Activated CD8-positive, alpha-beta memory T cell treated with anti-CD3 and anti-CD28 coated beads, Interleukin-2, amount 10 ng/mL, durations not matched to agents 7 days and 5 days (primary cell): ENCODE measurements at regions not wholly inside any gene's neighbourhood (a gene's known extent, or its start where the extent isn't known, plus 50 kb on each side); places are given as distances from the start of the nearest gene placed in this dataset.
"Not testable (repeated sequence)": the region's sequence is repeated elsewhere in the genome, so short reads cannot be mapped to it uniquely, and the experiment has no call there.

ENCODE experiments used
- ATAC-seq: fragments of 150-1000 bp; cut with Tn5 transposase; one replicate; pipeline ENCODE4 v1.10.0; 2021; ENCODE audit warnings: moderate library complexity
- CTCF ChIA-PET: fragments of 350-600 bp; sonication (Branson Sonifier 250); formaldehyde crosslinking; loops from one replicate; lab custom pipeline; 2021; ENCODE audit warnings: antibody characterized with exemption; lab: Charles Lee
- DNase-seq: peaks from one replicate; pipeline ENCODE4 v3.0.0-alpha.2; 2020
- H3K27ac Mint-ChIP-seq: one replicate; pipeline ENCODE4 v1.8.0; 2021; ENCODE audit warnings: mild to moderate bottlenecking, mixed read lengths
- H3K27me3 Mint-ChIP-seq: one replicate; pipeline ENCODE4 v1.8.0; 2021; ENCODE audit warnings: mixed read lengths
- H3K36me3 Mint-ChIP-seq: one replicate; pipeline ENCODE4 v1.8.0; 2021; ENCODE audit warnings: mild to moderate bottlenecking, mixed read lengths
- H3K4me1 Mint-ChIP-seq: one replicate; pipeline ENCODE4 v1.8.0; 2021; ENCODE audit warnings: mixed read lengths
- H3K4me3 Mint-ChIP-seq: one replicate; pipeline ENCODE4 v1.8.0; 2021; ENCODE audit warnings: mild to moderate bottlenecking, moderate library complexity, mixed read lengths
- H3K9me3 Mint-ChIP-seq: one replicate; pipeline ENCODE4 v1.8.0; 2022; ENCODE audit warnings: low read depth, mixed read lengths

GRCh38 chr12:25395227-25395626, 144.5 kb upstream of the KRAS start:
- Mint-ChIP-seq H3K4me1 (no peaks in the 10 kb centered on the region), H3K27ac (no peak overlapping the region), H3K27me3 (peaks cover 21% of the 10 kb centered on the region), H3K36me3 (peaks cover 2% of the 10 kb centered on the region), H3K9me3 (no peaks in the 10 kb centered on the region), H3K4me3 (no peak overlapping the region)
- ATAC-seq (no peak), DNase-seq (no peak)
- CTCF ChIA-PET = no interaction called here

GRCh38 chr12:25394775-25395174, 144.0 kb upstream of the KRAS start:
- DNase-seq, H3K36me3 Mint-ChIP-seq, H3K4me3 Mint-ChIP-seq, H3K4me1 Mint-ChIP-seq, CTCF ChIA-PET, H3K27ac Mint-ChIP-seq, H3K9me3 Mint-ChIP-seq, ATAC-seq: not testable (repeated sequence)
- peaks cover 19% of the 10 kb centered on the region for H3K27me3 Mint-ChIP-seq

GRCh38 chr12:25394025-25394424, 143.3 kb upstream of the KRAS start:
- peaks cover 5% of the 10 kb centered on the region for H3K36me3 Mint-ChIP-seq
- H3K27me3 Mint-ChIP-seq = peaks cover 20% of the 10 kb centered on the region
- CTCF ChIA-PET = interaction anchor here (0.6 kb wide), 1 partner anchor 237 kb away, joined by 4 read pairs; no protein-coding TSS in a partner anchor
- no peak overlapping the region for H3K4me3 Mint-ChIP-seq
- ATAC-seq (no peak), DNase-seq (no peak)
- H3K9me3 Mint-ChIP-seq = peaks cover 2% of the 10 kb centered on the region
- no peak overlapping the region for H3K27ac Mint-ChIP-seq
- peaks cover under 1% of the 10 kb centered on the region for H3K4me1 Mint-ChIP-seq

- not testable (repeated sequence) for H3K27ac Mint-ChIP-seq, ATAC-seq, H3K4me3 Mint-ChIP-seq, H3K9me3 Mint-ChIP-seq, DNase-seq
- H3K4me1 Mint-ChIP-seq = peaks cover 22% of the 10 kb centered on the region
- CTCF ChIA-PET = interaction anchor here (1.7 kb wide), 1 partner anchor 150 kb away, joined by 5 read pairs; no protein-coding TSS in a partner anchor
- peaks cover 10% of the 10 kb centered on the region for H3K27me3 Mint-ChIP-seq
- peaks cover 10% of the 10 kb centered on the region for H3K36me3 Mint-ChIP-seq
Measured at GRCh38 chr12:25391346-25391745, 140.6 kb upstream of the KRAS start.

GRCh38 chr12:25388183-25388582, 137.5 kb upstream of the KRAS start:
- peaks cover 44% of the 10 kb centered on the region for H3K4me1 Mint-ChIP-seq
- peak; percentile 16 for ATAC-seq
- H3K4me3 Mint-ChIP-seq = peak overlapping the region; percentile 85
- H3K27ac Mint-ChIP-seq = peak overlapping the region; percentile 97
- peaks cover 3% of the 10 kb centered on the region for H3K27me3 Mint-ChIP-seq
- peaks cover 2% of the 10 kb centered on the region for H3K9me3 Mint-ChIP-seq
- CTCF ChIA-PET = interaction anchor here (0.8 to 2.0 kb wide), 15 partner anchors 51 to 440 kb away, joined by 3 to 14 read pairs (median 5); no protein-coding TSS in a partner anchor
- peaks cover 19% of the 10 kb centered on the region for H3K36me3 Mint-ChIP-seq
- DNase-seq = peak; percentile 89

GRCh38 chr12:25387732-25388050, 137.0 kb upstream of the KRAS start:
- CTCF ChIA-PET = interaction anchor here (0.8 to 2.0 kb wide), 17 partner anchors 48 to 440 kb away, joined by 3 to 14 read pairs (median 4); no protein-coding TSS in a partner anchor
- H3K4me3 Mint-ChIP-seq = peak overlapping the region; percentile 85
- H3K4me1 Mint-ChIP-seq = peaks cover 49% of the 10 kb centered on the region
- H3K9me3 Mint-ChIP-seq = peaks cover 2% of the 10 kb centered on the region
- peaks cover 22% of the 10 kb centered on the region for H3K36me3 Mint-ChIP-seq
- DNase-seq = no peak
- peak overlapping the region; percentile 97 for H3K27ac Mint-ChIP-seq
- H3K27me3 Mint-ChIP-seq = peaks cover 3% of the 10 kb centered on the region
- ATAC-seq = no peak

GRCh38 chr12:25386831-25387731, 136.4 kb upstream of the KRAS start:
- H3K9me3 Mint-ChIP-seq = peaks cover 2% of the 10 kb centered on the region
- peaks cover 24% of the 10 kb centered on the region for H3K36me3 Mint-ChIP-seq
- DNase-seq = peak; percentile 88
- H3K4me1 Mint-ChIP-seq = peaks cover 55% of the 10 kb centered on the region
- peak; percentile 24 for ATAC-seq
- CTCF ChIA-PET = interaction anchor here (0.6 to 2.0 kb wide), 17 partner anchors 48 to 297 kb away, joined by 3 to 14 read pairs (median 4); no protein-coding TSS in a partner anchor
- H3K27ac Mint-ChIP-seq = peak overlapping the region; percentile 97
- peak overlapping the region; percentile 85 for H3K4me3 Mint-ChIP-seq
- H3K27me3 Mint-ChIP-seq = peaks cover 3% of the 10 kb centered on the region

GRCh38 chr12:25384893-25385248, 134.1 kb upstream of the KRAS start:
- H3K4me3 Mint-ChIP-seq = peak overlapping the region; percentile 85
- peaks cover 2% of the 10 kb centered on the region for H3K27me3 Mint-ChIP-seq
- H3K4me1 Mint-ChIP-seq = peaks cover 65% of the 10 kb centered on the region
- DNase-seq = no peak
- peaks cover 2% of the 10 kb centered on the region for H3K9me3 Mint-ChIP-seq
- ATAC-seq = no peak
- peaks cover 21% of the 10 kb centered on the region for H3K36me3 Mint-ChIP-seq
- peak overlapping the region; percentile 97 for H3K27ac Mint-ChIP-seq
- CTCF ChIA-PET = interaction anchor here (1.6 to 1.8 kb wide), 2 partner anchors 134 to 147 kb away, joined by 3 to 5 read pairs; partner anchors contain the start of gene KRAS

- peak overlapping the region; percentile 85 for H3K4me3 Mint-ChIP-seq
- no peaks in the 10 kb centered on the region for H3K9me3 Mint-ChIP-seq
- peaks cover 68% of the 10 kb centered on the region for H3K4me1 Mint-ChIP-seq
- CTCF ChIA-PET = interaction anchor here (0.9 to 1.8 kb wide), 4 partner anchors 63 to 147 kb away, joined by 3 to 5 read pairs (median 4); partner anchors contain the start of gene KRAS
- no peaks in the 10 kb centered on the region for H3K27me3 Mint-ChIP-seq
- DNase-seq (no peak), ATAC-seq (no peak)
- H3K36me3 Mint-ChIP-seq = peaks cover 19% of the 10 kb centered on the region
- H3K27ac Mint-ChIP-seq = peak overlapping the region; percentile 97
Measured at GRCh38 chr12:25384038-25384892, 133.5 kb upstream of the KRAS start.

- DNase-seq = peak; percentile 64
- Mint-ChIP-seq H3K4me1 (peaks cover 66% of the 10 kb centered on the region), H3K27me3 (no peaks in the 10 kb centered on the region), H3K36me3 (peaks cover 14% of the 10 kb centered on the region), H3K27ac (peak overlapping the region; percentile 92), H3K4me3 (peak overlapping the region; percentile 80), H3K9me3 (no peaks in the 10 kb centered on the region)
- no peak for ATAC-seq
- CTCF ChIA-PET = interaction anchor here (1.7 to 3.0 kb wide), 3 partner anchors 10 to 141 kb away, joined by 4 to 17 read pairs (median 9); partner anchors contain the start of gene KRAS
Measured at GRCh38 chr12:25382311-25383106, 131.8 kb upstream of the KRAS start.

GRCh38 chr12:25377469-25378177, 126.9 kb upstream of the KRAS start:
- Mint-ChIP-seq H3K27ac (peak overlapping the region; percentile 83), H3K4me3 (peak overlapping the region; percentile 5), H3K9me3 (no peaks in the 10 kb centered on the region), H3K4me1 (peaks cover 70% of the 10 kb centered on the region), H3K27me3 (no peaks in the 10 kb centered on the region), H3K36me3 (peaks cover 4% of the 10 kb centered on the region)
- DNase-seq (peak; percentile 69), ATAC-seq (peak; percentile 85)
- CTCF ChIA-PET = interaction anchor here (1.4 to 2.5 kb wide), 4 partner anchors 10 to 137 kb away, joined by 4 to 16 read pairs (median 10); partner anchors contain the start of gene KRAS

GRCh38 chr12:25376985-25377384, 126.3 kb upstream of the KRAS start:
- H3K27me3 Mint-ChIP-seq = no peaks in the 10 kb centered on the region
- ATAC-seq (peak; percentile 29), DNase-seq (peak; percentile 45)
- CTCF ChIA-PET = interaction anchor here (1.4 to 2.5 kb wide), 4 partner anchors 9 to 136 kb away, joined by 4 to 16 read pairs (median 10); partner anchors contain the start of gene KRAS
- H3K36me3 Mint-ChIP-seq = peaks cover 2% of the 10 kb centered on the region
- H3K9me3 Mint-ChIP-seq = no peaks in the 10 kb centered on the region
- H3K4me1 Mint-ChIP-seq = peaks cover 69% of the 10 kb centered on the region
- peak overlapping the region; percentile 83 for H3K27ac Mint-ChIP-seq
- H3K4me3 Mint-ChIP-seq = peak overlapping the region; percentile 5
